CD14-positive monocyte (primary cell): ENCODE measurements at regions not wholly inside any gene's neighbourhood (a gene's known extent, or its start where the extent isn't known, plus 50 kb on each side); places are given as distances from the start of the nearest gene placed in this dataset.

Experiments used
- DNase-seq, 3 donors: peaks; one replicate each; pipeline ENCODE4 v3.0.0-alpha.2; 2011 to 2022
- H2AFZ ChIP-seq: 2 replicates; pipeline ENCODE4 v1.6.0; 2012; ENCODE audit warnings: mild to moderate bottlenecking, low read depth, low read length, inconsistent platforms; ENCODE audit not compliant: insufficient read depth, poor library complexity, severe bottlenecking
- H3K27ac ChIP-seq, 2 donors: 1 replicate in 1 of 2; 2 replicates in 1 of 2; pipeline ENCODE4 v1.5.1; 2012 to 2013; ENCODE audit warnings: low read length in 2 of 2, control low read depth in 1 of 2, inconsistent platforms in 1 of 2, low read depth in 1 of 2, mild to moderate bottlenecking in 1 of 2
- H3K27me3 ChIP-seq, 2 donors: one replicate each; pipeline versions ENCODE4 v1.6.0 to v1.6.1; 2011 to 2013; ENCODE audit warnings: low read length in 2 of 2; ENCODE audit not compliant: control insufficient read depth in 2 of 2, insufficient read depth in 2 of 2
- H3K36me3 ChIP-seq, 2 donors: replicated peaks in 1 of 2; 1 replicate in 1 of 2; 2 replicates in 1 of 2; pipeline versions ENCODE4 v1.5.1 to v1.6.1; 2012 to 2013; ENCODE audit warnings: low read length in 2 of 2, control low read depth in 1 of 2, inconsistent platforms in 1 of 2, mild to moderate bottlenecking in 1 of 2; ENCODE audit not compliant: insufficient read depth in 2 of 2, control insufficient read depth in 1 of 2
- H3K4me1 ChIP-seq, 2 donors: 1 replicate in 1 of 2; 2 replicates in 1 of 2; pipeline versions ENCODE4 v1.5.1 to v1.6.1; 2012 to 2013; ENCODE audit warnings: low read length in 2 of 2, control low read depth in 1 of 2, inconsistent platforms in 1 of 2, mild to moderate bottlenecking in 1 of 2, moderate library complexity in 1 of 2; ENCODE audit not compliant: insufficient read depth in 2 of 2, control insufficient read depth in 1 of 2
- H3K4me2 ChIP-seq: replicated peaks from 2 replicates; pipeline ENCODE3; 2012; ENCODE audit warnings: low read length, moderate library complexity, mild to moderate bottlenecking; ENCODE audit not compliant: poor library complexity, severe bottlenecking; ENCODE audit errors: extremely low read depth
- H3K4me3 ChIP-seq, 3 experiments: fragments of 200-600 bp in 1 of 3; sonication (generic) in 1 of 3; replicated peaks in 1 of 3; 1 replicate in 2 of 3; 2 replicates in 1 of 3; pipeline ENCODE4 v1.5.1; 2011 to 2013; ENCODE audit warnings: low read length in 3 of 3, mild to moderate bottlenecking in 3 of 3, control low read depth in 2 of 3, low read depth in 2 of 3, inconsistent platforms in 1 of 3, moderate library complexity in 1 of 3
- H3K79me2 ChIP-seq: 2 replicates; pipeline ENCODE4 v1.6.0; 2012; ENCODE audit warnings: mild to moderate bottlenecking, control low read depth, inconsistent platforms, low read length, moderate library complexity; ENCODE audit not compliant: insufficient read depth
- H3K9ac ChIP-seq: 2 replicates; pipeline ENCODE4 v1.6.0; 2017; ENCODE audit warnings: low read length, mild to moderate bottlenecking; ENCODE audit not compliant: insufficient read depth, poor library complexity, severe bottlenecking
- H3K9me3 ChIP-seq, 2 donors: replicated peaks in 1 of 2; 1 replicate in 1 of 2; 2 replicates in 1 of 2; pipeline versions ENCODE4 v1.5.1 to v1.6.1; 2012 to 2013; ENCODE audit warnings: low read length in 2 of 2, control low read depth in 1 of 2; ENCODE audit not compliant: control insufficient read depth in 1 of 2, insufficient read depth in 1 of 2
- H4K20me1 ChIP-seq: 2 replicates; pipeline ENCODE4 v1.6.0; 2012; ENCODE audit warnings: mild to moderate bottlenecking, low read length, control low read depth, moderate library complexity; ENCODE audit not compliant: insufficient read depth
- H3K27ac Mint-ChIP-seq, 7 donors: one replicate each; pipeline ENCODE4 v1.8.0; 2020; ENCODE audit warnings: mild to moderate bottlenecking in 7 of 7, mixed read lengths in 7 of 7, moderate library complexity in 6 of 7, inconsistent platforms in 2 of 7
- H3K27me3 Mint-ChIP-seq, 3 donors: one replicate each; pipeline ENCODE4 v1.8.0; 2021 to 2022; ENCODE audit warnings: low read depth in 3 of 3, mild to moderate bottlenecking in 3 of 3, mixed read lengths in 3 of 3, moderate library complexity in 3 of 3, inconsistent platforms in 1 of 3
- H3K36me3 Mint-ChIP-seq, 2 donors: one replicate each; pipeline ENCODE4 v1.8.0; 2020; ENCODE audit warnings: mixed read lengths in 2 of 2, inconsistent platforms in 1 of 2, mild to moderate bottlenecking in 1 of 2
- H3K4me1 Mint-ChIP-seq: one replicate; pipeline ENCODE4 v1.8.0; 2020; ENCODE audit warnings: mild to moderate bottlenecking, mixed read lengths
- H3K4me3 Mint-ChIP-seq, 2 donors: one replicate each; pipeline ENCODE4 v1.8.0; 2020; ENCODE audit warnings: mild to moderate bottlenecking in 2 of 2, mixed read lengths in 2 of 2, moderate library complexity in 1 of 2
- H3K9me3 Mint-ChIP-seq, 7 donors: one replicate each; pipeline ENCODE4 v1.8.0; 2020 to 2022; ENCODE audit warnings: mixed read lengths in 7 of 7, mild to moderate bottlenecking in 6 of 7, moderate library complexity in 6 of 7, inconsistent platforms in 2 of 7
- WGBS: methylation state at CpG from one replicate; pipeline ENCODE4 v1.1.5; 2013; ENCODE audit warnings: missing lambda C conversion rate; ENCODE audit not compliant: insufficient coverage; 5-methylcytosine and 5-hydroxymethylcytosine counted together
- intact Hi-C, 2 donors: fragments of 100-400 bp; cut with micrococcal nuclease; formaldehyde crosslinking; loops; one replicate each; pipeline versions ENCODE4 v1.15.0 to v1.15.1; 2023
- TF ChIP-seq, protein P1 (sequence below): fragments of 200-600 bp; IDR thresholded peaks from one replicate; pipeline ENCODE4 v1.8.0; 2022; ENCODE audit warnings: antibody characterized with exemption, mild to moderate bottlenecking

DNA sequence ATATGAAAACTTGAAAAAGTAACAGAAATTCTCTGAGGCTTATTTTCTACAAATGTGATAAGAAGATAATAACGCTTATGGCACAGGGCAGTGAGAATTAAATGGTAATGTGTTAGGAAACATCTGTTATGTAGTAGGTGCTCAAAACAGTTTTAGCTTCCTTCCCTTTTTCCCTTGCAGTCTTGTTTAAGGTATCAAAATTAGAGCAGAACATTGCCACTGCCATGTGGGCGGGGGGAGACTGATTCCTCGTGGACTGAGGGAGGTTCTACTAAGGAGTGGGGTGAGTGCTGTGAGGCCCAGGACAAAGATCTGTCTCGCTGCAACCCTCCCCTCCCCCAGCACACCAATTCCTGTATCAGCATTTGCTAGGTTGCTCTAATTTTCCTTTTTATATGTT, 702.4 kb downstream of the TUSC7 start:
- intact Hi-C loops: no loop called here
- DNase-seq: no peak
- Mint-ChIP-seq H3K9me3 (peaks cover 0 to 4% (median 3%) of the 10 kb centered on the region in 7 donors), H3K4me3 (no peak overlapping the region), H3K36me3 (no peaks in the 10 kb centered on the region), H3K4me1 (peaks cover 9% of the 10 kb centered on the region), H3K27me3 (peaks cover 2 to 5% (median 4%) of the 10 kb centered on the region in 3 donors), H3K27ac (no peak overlapping the region)
- Histone ChIP-seq H3K36me3 (no peaks in the 10 kb centered on the region), H3K4me1 (peaks cover 6 to 7% of the 10 kb centered on the region in 2 donors), H4K20me1 (no peaks in the 10 kb centered on the region), H3K9ac (no peak overlapping the region), H3K4me3 (no peak overlapping the region), H3K4me2 (no peak overlapping the region), H3K27me3 (no peaks in the 10 kb centered on the region), H2AFZ (peak overlapping the region; percentile 45), H3K9me3 (no peaks in the 10 kb centered on the region), H3K79me2 (no peaks in the 10 kb centered on the region), H3K27ac (peak overlapping the region in 1 of 2 donors; percentile 20)
- TF ChIP-seq, protein P1, sequence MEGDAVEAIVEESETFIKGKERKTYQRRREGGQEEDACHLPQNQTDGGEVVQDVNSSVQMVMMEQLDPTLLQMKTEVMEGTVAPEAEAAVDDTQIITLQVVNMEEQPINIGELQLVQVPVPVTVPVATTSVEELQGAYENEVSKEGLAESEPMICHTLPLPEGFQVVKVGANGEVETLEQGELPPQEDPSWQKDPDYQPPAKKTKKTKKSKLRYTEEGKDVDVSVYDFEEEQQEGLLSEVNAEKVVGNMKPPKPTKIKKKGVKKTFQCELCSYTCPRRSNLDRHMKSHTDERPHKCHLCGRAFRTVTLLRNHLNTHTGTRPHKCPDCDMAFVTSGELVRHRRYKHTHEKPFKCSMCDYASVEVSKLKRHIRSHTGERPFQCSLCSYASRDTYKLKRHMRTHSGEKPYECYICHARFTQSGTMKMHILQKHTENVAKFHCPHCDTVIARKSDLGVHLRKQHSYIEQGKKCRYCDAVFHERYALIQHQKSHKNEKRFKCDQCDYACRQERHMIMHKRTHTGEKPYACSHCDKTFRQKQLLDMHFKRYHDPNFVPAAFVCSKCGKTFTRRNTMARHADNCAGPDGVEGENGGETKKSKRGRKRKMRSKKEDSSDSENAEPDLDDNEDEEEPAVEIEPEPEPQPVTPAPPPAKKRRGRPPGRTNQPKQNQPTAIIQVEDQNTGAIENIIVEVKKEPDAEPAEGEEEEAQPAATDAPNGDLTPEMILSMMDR: no peak
- no CpG with 5 or more reads among the region's 4 CpGs for WGBS

DNA sequence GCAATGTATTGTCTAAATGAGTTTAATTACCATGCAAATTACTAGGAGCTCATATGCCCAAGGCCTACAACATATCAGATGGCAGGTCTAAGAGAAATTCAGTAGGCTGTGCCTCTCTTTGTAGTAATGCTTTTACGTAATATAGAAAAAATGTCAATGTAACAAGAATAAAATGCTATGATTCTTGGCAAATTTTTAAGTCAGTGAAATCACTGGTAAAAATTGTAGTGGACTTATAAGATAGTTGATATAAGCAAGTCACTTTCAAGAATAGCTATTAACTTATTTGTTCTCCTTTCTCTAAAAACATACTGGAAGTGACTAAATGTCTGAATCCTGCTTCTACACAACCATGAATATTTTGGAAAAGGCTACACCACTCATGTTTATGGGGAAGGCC, 707.8 kb downstream of the TUSC7 start:
- H3K9ac ChIP-seq: no peak overlapping the region
- no peak for DNase-seq
- H3K9me3 Mint-ChIP-seq: no peaks in the 10 kb centered on the region
- no peak overlapping the region for H3K4me2 ChIP-seq
- H3K27ac ChIP-seq: no peak overlapping the region
- H2AFZ ChIP-seq: no peak overlapping the region
- intact Hi-C loops: no loop called here
- H3K36me3 Mint-ChIP-seq: no peaks in the 10 kb centered on the region
- TF ChIP-seq, protein P1: no peak
- H4K20me1 ChIP-seq: no peaks in the 10 kb centered on the region
- no peak overlapping the region for H3K4me3 ChIP-seq
- no peak overlapping the region for H3K27ac Mint-ChIP-seq
- no peaks in the 10 kb centered on the region for H3K9me3 ChIP-seq
- H3K27me3 Mint-ChIP-seq: peaks cover 0 to 3% (median 2%) of the 10 kb centered on the region in 3 donors
- no CpG with 5 or more reads among the region's 1 CpG for WGBS
- H3K4me3 Mint-ChIP-seq: no peak overlapping the region
- H3K79me2 ChIP-seq: no peaks in the 10 kb centered on the region
- no peaks in the 10 kb centered on the region for H3K4me1 ChIP-seq
- H3K36me3 ChIP-seq: no peaks in the 10 kb centered on the region
- H3K27me3 ChIP-seq: no peaks in the 10 kb centered on the region
- H3K4me1 Mint-ChIP-seq: no peaks in the 10 kb centered on the region
